Stimulated activated CD4-positive, alpha-beta T cell treated with anti-CD3 and anti-CD28 coated beads, Interleukin-15, amount 100 ng/mL, for 1 hour (primary cell): ENCODE measurements at regions not wholly inside any gene's neighbourhood (a gene's known extent, or its start where the extent isn't known, plus 50 kb on each side); places are given as distances from the start of the nearest gene placed in this dataset.

Experiments used
- DNase-seq, 2 donors: peaks; one replicate each; pipeline ENCODE4 v3.0.0-alpha.2; 2020; ENCODE audit warnings: low read depth in 1 of 2, low spot score in 1 of 2

DNA sequence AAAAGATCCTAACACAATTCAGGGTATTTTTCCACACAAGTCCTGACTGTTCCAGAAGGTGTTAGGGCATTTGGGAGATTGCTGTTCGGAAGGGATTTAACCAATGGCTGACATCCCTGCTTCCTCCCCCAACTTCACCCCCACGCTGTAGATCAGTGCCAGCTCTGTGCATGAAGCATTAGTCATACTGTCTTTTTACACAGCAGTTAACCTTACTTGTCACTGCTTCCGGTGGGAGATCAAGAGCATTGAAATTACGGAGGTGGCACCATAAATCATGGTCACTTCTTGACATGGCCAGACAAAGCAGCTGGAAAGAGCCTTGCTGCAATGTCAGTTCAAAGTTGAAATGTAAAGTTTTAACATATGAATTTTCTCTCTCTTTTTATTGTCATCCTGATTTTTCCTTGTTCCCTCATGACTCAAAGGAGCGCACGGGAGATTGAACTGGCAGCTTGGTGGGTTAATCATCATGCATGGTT is 70.2 kb downstream of the HRH4 start:
- DNase-seq, result no peak

DNA sequence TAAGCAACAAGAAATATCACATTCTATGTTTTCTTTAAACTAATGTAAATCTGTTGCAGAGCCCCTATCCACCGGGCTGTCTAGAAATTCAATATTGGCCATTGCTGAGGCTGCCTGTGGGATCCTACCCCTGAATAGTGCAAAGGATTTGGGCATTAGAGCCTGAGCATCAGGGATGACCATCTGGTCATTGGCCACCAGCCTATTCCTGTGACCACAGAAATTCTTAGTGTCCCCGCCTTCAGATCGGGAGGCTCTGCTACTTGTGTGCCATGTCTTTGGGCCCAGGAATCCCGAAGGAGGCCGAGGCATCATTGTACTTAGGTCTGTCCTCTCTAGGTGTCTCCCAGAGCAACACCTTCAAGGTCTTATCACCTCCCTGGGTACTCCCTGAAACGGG is 73.8 kb downstream of the HRH4 start:
- no peak for DNase-seq

DNA sequence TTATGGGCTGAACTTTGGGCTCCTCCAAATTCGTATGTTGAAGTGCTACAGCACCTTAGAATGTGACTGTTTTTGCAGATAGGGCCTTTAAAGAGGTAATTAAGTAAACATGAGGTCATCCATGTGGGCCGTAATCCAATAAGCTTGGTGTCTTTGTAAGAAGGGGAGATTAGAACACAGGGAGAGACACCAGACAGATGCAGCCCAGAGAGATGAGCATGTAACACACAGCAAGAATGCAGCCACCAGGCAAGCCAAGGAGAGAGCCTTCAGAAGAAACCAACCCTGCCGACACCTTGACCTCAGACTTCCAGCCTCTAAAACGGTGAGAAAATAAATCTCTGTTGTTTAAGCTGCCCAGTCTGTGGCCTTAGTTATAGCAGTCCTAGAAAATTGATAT is 74.3 kb downstream of the HRH4 start:
- no peak for DNase-seq

DNA sequence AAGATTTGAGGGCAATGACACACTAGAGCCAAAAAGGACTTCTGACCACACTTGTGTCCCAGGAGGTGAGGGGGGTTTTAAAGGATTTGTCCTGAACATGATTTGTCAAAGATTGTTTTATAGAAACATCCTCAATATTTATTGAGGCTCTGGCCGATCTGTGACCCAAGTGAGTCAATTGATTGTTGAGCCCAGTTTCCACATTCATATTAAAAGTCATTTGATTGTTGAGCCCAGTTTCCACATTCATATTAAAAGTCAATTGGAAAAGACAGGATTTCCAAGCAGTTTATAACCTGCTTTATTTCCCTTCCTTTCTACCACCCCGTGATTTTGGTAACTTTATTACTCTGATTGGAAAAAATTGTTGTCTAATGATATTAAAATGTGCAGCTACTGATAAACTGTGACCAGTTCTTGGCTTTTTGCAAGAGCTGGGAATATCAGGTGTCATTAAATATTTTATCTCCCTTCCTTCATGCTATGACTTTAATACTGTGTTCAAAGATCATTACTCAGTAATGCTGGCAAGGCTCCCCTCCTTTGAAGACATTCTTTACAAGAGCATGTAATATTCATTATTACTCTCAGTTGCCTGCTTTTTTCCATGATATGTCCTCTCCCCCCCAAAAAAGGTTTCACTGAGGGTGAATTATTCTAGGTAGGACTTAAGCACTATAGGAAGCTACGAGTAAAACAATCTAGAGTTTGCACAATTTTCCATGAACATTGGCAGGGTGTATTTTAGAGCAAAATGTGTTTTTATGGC is 75.3 kb downstream of the HRH4 start:
- no peak for DNase-seq

GRCh38 chr18:24536326-24536725 is 75.9 kb downstream of the HRH4 start:
- DNase-seq, result no peak

DNA sequence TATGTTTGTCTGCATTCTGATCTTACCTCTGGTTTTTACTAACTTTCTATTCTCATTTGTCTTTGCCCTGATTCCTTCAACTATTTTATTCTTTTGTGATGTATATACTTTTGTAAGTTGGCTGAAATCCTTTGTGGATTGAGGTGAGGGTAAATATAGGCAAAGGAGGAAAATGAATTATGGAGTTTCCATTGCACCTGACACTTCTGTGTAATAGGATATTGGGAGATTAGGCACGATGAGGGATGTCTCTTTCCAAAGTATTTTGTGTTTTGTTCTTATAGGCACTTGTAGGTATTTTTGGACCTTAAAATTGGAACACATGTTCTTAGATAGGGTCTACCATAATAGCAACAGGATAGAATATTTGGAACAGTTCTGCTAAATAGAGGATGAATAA is 76.4 kb downstream of the HRH4 start:
- DNase-seq, result no peak

DNA sequence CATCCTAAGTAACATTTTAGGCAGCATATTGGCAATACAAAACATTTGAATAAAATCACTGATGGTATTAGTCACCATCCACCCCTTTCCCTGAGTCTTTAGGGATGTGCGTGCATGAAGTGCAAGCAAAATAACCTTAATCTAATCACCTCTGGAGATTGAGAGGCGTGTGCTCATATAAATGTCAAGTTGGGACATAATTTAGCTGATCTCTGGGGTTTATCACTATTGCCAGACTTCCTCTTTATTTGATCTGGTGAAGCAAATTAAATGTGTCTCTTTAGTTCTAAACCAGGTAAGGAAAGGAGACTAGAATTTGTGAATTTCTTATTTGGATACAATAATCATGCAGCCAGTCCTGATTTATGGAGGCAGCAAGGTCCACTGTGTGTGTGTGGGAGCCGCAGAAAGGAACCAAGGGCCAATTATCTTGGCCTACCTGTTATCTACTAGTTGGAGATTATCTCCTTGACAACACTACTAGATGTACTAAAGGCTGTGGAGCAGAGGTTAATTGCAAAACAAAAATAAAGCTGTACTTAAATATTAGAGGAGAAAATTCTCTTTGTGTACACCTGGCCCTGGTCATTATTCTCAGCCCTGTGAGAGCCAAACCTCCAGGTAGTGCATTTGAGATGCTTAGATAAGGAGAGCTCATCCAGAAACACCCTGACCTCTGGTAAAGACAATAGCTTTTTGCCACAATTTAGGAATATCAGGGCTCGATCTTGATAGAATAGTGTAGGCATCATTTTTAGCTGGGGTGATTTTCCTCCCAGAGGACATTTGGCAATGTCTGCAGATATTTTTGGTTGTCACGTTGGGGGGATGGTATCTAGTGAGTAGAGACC is 78.2 kb downstream of the HRH4 start:
- no peak for DNase-seq

GRCh38 chr18:24539866-24540617 is 79.6 kb downstream of the HRH4 start:
- DNase-seq, result no peak

DNA sequence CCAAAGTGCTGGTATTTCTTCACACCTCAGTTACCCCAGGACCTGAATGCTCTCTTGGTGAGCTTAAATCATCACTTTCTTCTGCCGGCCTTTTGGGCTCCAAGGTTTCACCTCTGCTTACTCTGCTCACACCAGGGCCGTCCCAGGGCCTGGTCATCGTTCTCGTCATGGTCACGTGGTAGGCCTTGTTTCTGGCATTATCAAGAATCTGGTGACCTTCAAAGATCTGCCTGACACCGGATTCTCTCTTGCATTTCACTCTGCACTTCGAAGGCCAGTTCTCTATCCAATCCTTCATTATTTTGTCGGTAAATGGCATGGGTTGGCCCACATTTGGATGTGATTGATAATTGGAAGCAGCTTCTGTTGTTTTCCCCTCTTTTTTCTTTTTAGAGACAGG is 80.5 kb downstream of the HRH4 start:
- no peak for DNase-seq

DNA sequence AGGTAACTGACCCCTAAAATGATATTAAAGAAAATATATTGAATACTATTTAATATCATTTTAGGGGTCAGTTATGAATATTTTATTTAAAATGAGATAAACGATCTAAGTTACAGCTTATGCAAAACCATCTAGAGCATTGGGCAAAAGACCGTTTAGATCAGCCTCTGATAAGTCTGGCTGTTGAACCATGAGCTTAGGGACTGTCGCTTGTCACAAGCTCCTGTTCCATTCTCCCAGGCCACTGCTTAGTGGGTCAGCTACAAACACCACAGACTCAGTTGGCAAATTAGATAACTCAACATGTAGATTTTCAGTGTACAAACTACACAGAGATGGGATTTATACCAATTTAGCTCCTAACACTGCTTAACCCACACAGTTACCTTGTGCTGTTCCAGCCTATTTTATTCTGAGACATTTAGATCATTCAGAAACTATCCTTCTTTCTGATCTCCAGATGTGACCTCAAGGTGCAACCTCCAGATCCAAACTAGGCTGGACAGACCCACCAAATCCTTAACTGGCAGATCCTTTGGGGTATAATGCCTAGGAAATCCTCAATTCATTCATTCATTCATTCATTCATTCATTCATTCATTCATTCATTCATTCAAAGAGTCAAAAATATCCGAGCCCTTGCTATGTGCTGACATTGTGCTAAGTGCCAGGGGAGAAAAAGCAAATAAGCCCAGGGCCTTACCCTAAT is 82.8 kb downstream of the HRH4 start:
- DNase-seq, result no peak

DNA sequence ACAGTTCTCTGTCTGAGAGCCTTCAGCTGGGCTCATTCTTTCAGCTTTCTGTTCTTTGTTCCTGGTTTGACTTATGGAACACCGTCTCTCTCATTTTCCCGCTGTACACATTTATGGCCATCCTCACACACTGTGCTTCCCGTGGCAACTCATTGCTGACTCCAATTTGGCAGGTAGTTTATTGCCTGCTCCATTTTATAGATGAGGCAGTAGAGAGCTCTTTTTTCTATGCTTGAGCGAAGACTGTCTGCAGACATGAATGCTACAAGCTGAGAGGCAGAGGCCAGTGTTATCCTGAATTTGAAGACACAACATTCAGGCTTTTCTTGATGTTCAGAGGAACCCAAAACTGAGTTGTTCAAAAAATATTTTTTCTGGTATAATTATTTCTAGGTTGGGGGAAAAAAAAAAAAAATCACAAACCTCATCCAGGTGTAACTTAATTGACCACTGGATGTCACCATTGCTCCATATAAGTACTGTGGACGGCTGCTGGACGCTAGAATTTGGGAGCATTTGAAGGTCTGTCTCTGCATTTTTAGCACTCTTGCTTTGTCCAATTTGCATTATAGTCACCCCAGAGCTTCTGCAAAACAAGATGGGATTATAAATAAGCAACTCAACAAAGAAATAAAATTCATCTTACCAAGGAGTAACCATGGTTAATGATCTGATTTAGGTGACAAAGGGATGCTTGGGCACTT is 83.5 kb downstream of the HRH4 start:
- DNase-seq, result no peak

DNA sequence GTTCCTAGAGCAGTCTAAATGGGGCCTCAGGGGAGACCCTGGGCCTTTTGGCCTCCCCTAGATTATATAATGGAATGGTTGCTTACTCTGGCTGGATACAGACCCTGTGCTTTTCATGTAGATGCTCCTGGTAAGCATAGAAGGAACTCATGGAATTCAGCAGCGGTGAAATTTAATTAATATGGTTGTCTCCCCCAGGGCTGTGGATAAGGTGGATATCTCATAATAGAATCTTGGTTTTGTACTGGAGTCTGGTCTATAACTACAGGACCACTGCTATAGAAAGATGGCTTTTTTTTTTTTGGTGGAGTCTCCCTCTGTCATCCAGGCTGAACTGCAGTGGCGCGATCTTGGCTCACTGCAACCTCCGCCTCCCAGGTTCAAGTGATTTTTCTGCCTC is 84.5 kb downstream of the HRH4 start:
- DNase-seq, result no peak

GRCh38 chr18:24545651-24546050 is 85.2 kb downstream of the HRH4 start:
- DNase-seq, result no peak

- DNase-seq, result no peak
These were observed 85.9 kb downstream of the HRH4 start for GRCh38 chr18:24546307-24546706.

GRCh38 chr18:24548583-24548982 is 88.1 kb downstream of the HRH4 start:
- DNase-seq, result no peak

DNA sequence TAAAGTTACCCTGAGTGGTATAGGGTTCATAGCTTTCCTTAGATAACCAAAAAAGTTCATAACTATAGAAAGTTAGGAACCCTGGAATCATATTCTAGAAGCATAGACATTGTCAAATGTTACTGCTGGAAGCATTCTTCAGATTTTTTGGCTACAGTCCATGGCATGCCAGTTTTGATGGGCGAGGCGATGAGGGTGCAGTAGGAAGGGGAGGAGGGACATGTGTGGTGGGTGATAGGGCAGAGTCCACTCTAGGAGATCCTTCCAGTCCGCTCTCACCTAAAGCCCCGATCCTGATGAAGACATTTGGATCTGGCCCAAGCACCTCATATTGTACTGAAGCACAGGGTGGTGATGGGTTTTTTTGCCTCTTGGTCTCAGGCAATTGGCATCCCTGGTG is 91.8 kb downstream of the HRH4 start:
- no peak for DNase-seq

DNA sequence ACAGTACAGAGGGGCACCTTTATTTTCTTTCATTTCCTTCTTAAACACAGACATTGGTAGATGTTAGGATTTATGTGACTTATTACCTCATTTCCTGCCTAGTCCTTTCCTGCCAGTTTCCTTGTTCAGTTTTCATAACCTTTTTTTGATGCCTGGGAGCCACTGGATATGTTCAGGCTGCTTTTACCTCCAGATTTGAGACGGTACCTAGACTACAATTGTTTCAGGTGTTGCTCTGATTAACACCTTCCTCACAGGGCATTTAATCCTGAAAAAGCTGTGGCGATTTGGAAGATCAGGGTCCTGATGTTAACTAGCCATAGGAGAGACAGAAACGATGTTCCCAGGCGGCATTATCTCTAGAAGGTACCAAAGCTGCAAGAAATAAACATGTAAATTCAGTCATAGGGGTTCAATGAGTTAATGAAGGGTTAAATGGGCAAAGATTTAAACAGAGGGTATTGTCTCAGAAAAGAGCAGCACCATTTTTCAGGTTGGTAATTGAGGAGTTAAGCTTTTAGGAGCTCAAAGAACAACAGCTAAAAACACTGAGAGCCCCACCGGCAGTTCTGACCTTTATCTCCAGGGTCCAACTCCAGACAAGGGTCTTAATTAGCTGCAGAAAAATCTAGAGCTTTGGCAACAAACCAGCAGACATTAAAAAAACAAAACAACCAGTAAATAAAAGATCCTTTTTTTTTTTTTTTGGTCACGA is 93.3 kb downstream of the HRH4 start:
- DNase-seq, result no peak

DNA sequence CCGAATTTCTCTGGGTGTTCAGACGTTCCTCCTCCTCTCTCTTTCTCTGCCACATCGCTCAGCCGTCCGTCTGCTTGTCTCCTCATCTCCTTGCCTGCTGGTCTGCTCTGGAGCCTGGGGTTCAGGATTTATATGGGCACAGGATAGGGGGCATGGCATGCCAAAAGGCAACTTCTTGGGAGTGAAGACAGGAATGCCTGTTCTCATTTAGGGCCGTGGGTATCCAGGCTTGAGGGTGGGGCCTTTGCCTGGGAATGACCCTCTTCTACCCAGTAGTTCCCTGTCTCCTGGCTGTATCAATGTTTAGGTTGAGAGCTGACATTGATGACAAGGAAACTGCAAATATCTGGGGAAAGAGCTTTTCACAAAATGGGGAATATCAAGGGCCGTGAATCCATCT is 98.0 kb downstream of the HRH4 start:
- no peak for DNase-seq

- DNase-seq, result no peak
These were observed 99.1 kb downstream of the HRH4 start for GRCh38 chr18:24559526-24559925.

GRCh38 chr18:24560511-24560981 is 100.1 kb downstream of the HRH4 start:
- DNase-seq, result no peak
